ENCODE measurements at regions not wholly inside any gene's neighbourhood (a gene's known extent, or its start where the extent isn't known, plus 50 kb on each side); places are given as distances from the start of the nearest gene placed in this dataset.

GRCh38 chr3:187939891-187940290 lies 194.6 kb upstream of the BCL6 start:
- TF ChIP-seq CTCF (IDR thresholded peaks at IDR 0.05) (no peak), POLR2A (IDR thresholded peaks at IDR 0.05) (no peak)
